DOHH2 (cell line): ENCODE measurements at regions not wholly inside any gene's neighbourhood (a gene's known extent, or its start where the extent isn't known, plus 50 kb on each side); places are given as distances from the start of the nearest gene placed in this dataset.

ENCODE experiments used
- H3F3A ChIP-seq: fragments of 200-600 bp; sonication (generic), shearing (Covaris generic); 2 replicates; pipeline ENCODE4 v1.6.0; 2016; ENCODE audit warnings: antibody characterized with exemption, mild to moderate bottlenecking; ENCODE audit not compliant: control insufficient read depth, insufficient read depth
- H3K27ac ChIP-seq: fragments of 200-600 bp; sonication (generic); 2 replicates; pipeline ENCODE4 v1.5.1; 2014; ENCODE audit warnings: low read depth, mild to moderate bottlenecking, low read length, moderate library complexity
- H3K27me3 ChIP-seq: fragments of 200-600 bp; sonication (generic); 2 replicates; pipeline ENCODE4 v1.6.1; 2014; ENCODE audit warnings: mild to moderate bottlenecking, low read length, mixed read lengths; ENCODE audit not compliant: control insufficient read depth
- H3K36me3 ChIP-seq: fragments of 200-600 bp; sonication (generic); 2 replicates; pipeline ENCODE4 v1.6.1; 2014; ENCODE audit warnings: mild to moderate bottlenecking, low read length, moderate library complexity, mixed read lengths; ENCODE audit not compliant: control insufficient read depth
- H3K4me1 ChIP-seq: fragments of 200-600 bp; sonication (generic); 2 replicates; pipeline ENCODE4 v1.6.1; 2014; ENCODE audit warnings: mild to moderate bottlenecking, low read length, mixed read lengths; ENCODE audit not compliant: control insufficient read depth
- H3K4me2 ChIP-seq: fragments of 200-600 bp; sonication (generic); 2 replicates; pipeline ENCODE4 v1.6.0; 2014; ENCODE audit warnings: mild to moderate bottlenecking, low read length, moderate library complexity
- H3K4me3 ChIP-seq: fragments of 200-600 bp; sonication (generic); 2 replicates; pipeline ENCODE4 v1.5.1; 2014; ENCODE audit warnings: mild to moderate bottlenecking, low read length, mixed read lengths
- H3K79me2 ChIP-seq: fragments of 200-600 bp; sonication (generic); 2 replicates; pipeline ENCODE4 v1.6.1; 2014; ENCODE audit warnings: mild to moderate bottlenecking, low read length, mixed read lengths; ENCODE audit not compliant: control insufficient read depth
- H3K9me2 ChIP-seq: fragments of 200-600 bp; sonication (generic); replicated peaks from 2 replicates; pipeline ENCODE4 v1.6.1; 2014; ENCODE audit warnings: mild to moderate bottlenecking, low read length, mixed read lengths; ENCODE audit not compliant: control insufficient read depth
- H3K9me3 ChIP-seq: fragments of 200-600 bp; sonication (generic); 2 replicates; pipeline ENCODE4 v1.6.1; 2014; ENCODE audit warnings: antibody characterized with exemption, low read length, mixed read lengths; ENCODE audit not compliant: control insufficient read depth, insufficient read depth
- H4K20me1 ChIP-seq: fragments of 200-600 bp; sonication (generic); 2 replicates; pipeline ENCODE4 v1.6.0; 2014; ENCODE audit warnings: low read depth, mild to moderate bottlenecking, antibody characterized with exemption, low read length, moderate library complexity; ENCODE audit not compliant: control insufficient read depth, insufficient read depth
- EZH2phosphoT487 ChIP-seq: fragments of 200-600 bp; sonication (generic); IDR thresholded peaks from 2 replicates; pipeline ENCODE4 v1.6.1; 2017; ENCODE audit warnings: borderline replicate concordance, mild to moderate bottlenecking, antibody characterized with exemption, low read length, moderate library complexity, mixed read lengths
- TF ChIP-seq, protein P1 (sequence below): fragments of 200-600 bp; sonication (generic); IDR thresholded peaks from one replicate; pipeline ENCODE4 v1.5.1; 2014; ENCODE audit warnings: antibody characterized with exemption, mild to moderate bottlenecking, low read depth, low read length; ENCODE audit not compliant: poor library complexity, severe bottlenecking

DNA sequence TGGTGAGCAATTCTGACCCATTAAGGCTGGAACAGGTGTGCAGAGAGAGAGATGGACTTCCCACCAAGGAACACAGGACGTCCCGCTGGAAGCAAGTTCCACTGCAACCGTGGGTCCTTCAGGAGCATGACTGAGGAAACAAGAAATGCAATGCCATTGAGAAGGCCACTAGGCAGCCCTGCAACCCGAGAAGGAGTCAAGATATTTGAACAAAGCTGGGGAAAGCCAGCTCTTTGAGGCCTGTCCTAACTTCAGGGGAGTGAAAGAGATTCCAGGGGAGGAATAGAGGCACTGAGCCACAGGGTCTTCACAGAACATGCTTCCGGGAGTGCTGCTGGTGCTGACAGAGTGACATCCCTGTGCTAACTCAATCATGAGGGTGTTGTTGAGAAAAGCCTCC is 153.8 kb upstream of the ZNF236 start:
- no peaks in the 10 kb centered on the region for H3K79me2 ChIP-seq
- no peaks in the 10 kb centered on the region for H3F3A ChIP-seq
- H3K27me3 ChIP-seq: no peaks in the 10 kb centered on the region
- TF ChIP-seq, protein P1, sequence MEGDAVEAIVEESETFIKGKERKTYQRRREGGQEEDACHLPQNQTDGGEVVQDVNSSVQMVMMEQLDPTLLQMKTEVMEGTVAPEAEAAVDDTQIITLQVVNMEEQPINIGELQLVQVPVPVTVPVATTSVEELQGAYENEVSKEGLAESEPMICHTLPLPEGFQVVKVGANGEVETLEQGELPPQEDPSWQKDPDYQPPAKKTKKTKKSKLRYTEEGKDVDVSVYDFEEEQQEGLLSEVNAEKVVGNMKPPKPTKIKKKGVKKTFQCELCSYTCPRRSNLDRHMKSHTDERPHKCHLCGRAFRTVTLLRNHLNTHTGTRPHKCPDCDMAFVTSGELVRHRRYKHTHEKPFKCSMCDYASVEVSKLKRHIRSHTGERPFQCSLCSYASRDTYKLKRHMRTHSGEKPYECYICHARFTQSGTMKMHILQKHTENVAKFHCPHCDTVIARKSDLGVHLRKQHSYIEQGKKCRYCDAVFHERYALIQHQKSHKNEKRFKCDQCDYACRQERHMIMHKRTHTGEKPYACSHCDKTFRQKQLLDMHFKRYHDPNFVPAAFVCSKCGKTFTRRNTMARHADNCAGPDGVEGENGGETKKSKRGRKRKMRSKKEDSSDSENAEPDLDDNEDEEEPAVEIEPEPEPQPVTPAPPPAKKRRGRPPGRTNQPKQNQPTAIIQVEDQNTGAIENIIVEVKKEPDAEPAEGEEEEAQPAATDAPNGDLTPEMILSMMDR: no peak
- TF ChIP-seq EZH2phosphoT487: no peak
- no peak overlapping the region for H3K4me3 ChIP-seq
- H4K20me1 ChIP-seq: no peaks in the 10 kb centered on the region
- no peak overlapping the region for H3K27ac ChIP-seq
- H3K9me2 ChIP-seq: no peaks in the 10 kb centered on the region
- H3K4me1 ChIP-seq: no peaks in the 10 kb centered on the region
- no peaks in the 10 kb centered on the region for H3K36me3 ChIP-seq
- H3K9me3 ChIP-seq: no peaks in the 10 kb centered on the region
- no peak overlapping the region for H3K4me2 ChIP-seq

DNA sequence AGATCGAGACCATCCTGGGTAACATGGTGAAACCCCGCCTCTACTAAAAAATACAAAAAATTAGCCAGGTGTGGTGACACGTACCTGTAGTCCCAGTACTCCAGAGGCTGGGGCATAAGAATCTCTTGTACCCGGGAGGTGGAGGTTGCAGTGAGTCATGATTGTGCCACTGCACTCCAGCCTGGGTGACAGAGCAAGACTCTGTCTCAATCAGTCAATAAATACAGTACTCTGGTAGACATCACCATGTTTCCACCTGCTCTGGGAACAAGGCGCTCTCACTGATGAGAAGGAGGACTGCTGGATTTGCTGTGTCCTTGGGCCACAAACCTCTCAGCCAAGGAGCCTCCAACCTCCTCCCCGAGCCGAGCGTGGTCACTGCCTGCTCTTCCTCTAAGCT is 154.2 kb upstream of the ZNF236 start:
- Histone ChIP-seq H3F3A (no peaks in the 10 kb centered on the region), H3K4me2 (no peak overlapping the region), H3K27ac (no peak overlapping the region), H3K9me3 (no peaks in the 10 kb centered on the region), H3K9me2 (no peaks in the 10 kb centered on the region), H3K79me2 (no peaks in the 10 kb centered on the region), H3K4me1 (no peaks in the 10 kb centered on the region), H3K27me3 (no peaks in the 10 kb centered on the region), H3K36me3 (no peaks in the 10 kb centered on the region), H3K4me3 (no peak overlapping the region), H4K20me1 (no peaks in the 10 kb centered on the region)
- TF ChIP-seq, protein P1: no peak
- no peak for TF ChIP-seq EZH2phosphoT487

DNA sequence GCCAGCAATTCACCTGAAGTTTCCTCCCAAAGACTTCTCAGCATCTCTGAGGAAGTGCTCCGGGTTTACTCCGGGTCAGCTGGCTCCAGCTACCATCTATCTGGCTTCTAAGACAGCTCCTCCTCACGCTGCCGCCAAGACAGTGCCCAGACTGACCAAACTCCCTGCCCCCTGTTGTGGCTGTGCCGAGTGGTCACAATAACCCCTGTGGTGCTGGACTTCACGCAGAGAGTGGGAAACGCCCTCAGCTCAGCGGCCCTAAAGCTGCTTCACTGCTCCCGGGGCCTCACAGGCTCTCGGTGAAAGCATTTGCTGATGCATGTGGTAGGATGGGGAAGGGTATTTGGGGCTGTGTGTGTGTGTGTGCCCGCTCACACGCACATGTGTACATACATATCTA is 154.8 kb upstream of the ZNF236 start:
- Histone ChIP-seq H3K27me3 (no peaks in the 10 kb centered on the region), H3K27ac (no peak overlapping the region), H3K36me3 (no peaks in the 10 kb centered on the region), H3K4me3 (no peak overlapping the region), H3K4me1 (no peaks in the 10 kb centered on the region), H3K9me3 (no peaks in the 10 kb centered on the region), H4K20me1 (no peaks in the 10 kb centered on the region), H3K9me2 (no peaks in the 10 kb centered on the region), H3K79me2 (no peaks in the 10 kb centered on the region), H3K4me2 (no peak overlapping the region), H3F3A (no peaks in the 10 kb centered on the region)
- TF ChIP-seq EZH2phosphoT487: no peak
- TF ChIP-seq, protein P1: no peak

DNA sequence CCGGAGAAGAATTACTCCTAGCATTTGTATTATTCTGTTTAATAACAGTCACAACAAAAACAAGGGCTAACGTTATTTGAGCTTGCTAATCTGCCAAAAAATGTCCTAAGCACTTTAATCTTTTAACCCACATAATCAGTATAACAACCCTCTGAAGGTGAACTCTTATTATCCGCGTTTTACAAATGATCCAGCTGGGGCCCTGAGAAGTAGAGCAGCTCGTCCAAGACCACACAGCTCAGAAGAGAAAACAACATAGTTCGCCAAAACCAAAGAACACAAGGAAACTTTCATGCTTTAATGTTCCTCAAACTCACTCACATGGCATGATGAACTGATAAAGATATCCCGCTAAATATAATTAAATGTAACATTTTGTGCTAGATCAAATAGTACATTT is 159.7 kb upstream of the ZNF236 start:
- Histone ChIP-seq H3K9me2 (no peaks in the 10 kb centered on the region), H3K27ac (no peak overlapping the region), H4K20me1 (no peaks in the 10 kb centered on the region), H3K36me3 (no peaks in the 10 kb centered on the region), H3K4me2 (no peak overlapping the region), H3F3A (no peaks in the 10 kb centered on the region), H3K4me3 (no peak overlapping the region), H3K27me3 (no peaks in the 10 kb centered on the region; the same call in 1 of the 2 replicates), H3K79me2 (no peaks in the 10 kb centered on the region), H3K9me3 (no peaks in the 10 kb centered on the region), H3K4me1 (no peaks in the 10 kb centered on the region)
- TF ChIP-seq EZH2phosphoT487: no peak
- TF ChIP-seq, protein P1: no peak
